ENCODE measurements at regions not wholly inside any gene's neighbourhood (a gene's known extent, or its start where the extent isn't known, plus 50 kb on each side); places are given as distances from the start of the nearest gene placed in this dataset.
A peak's percentile ranks its signal among the peaks of the same experiment; 100 is the strongest.

DNA sequence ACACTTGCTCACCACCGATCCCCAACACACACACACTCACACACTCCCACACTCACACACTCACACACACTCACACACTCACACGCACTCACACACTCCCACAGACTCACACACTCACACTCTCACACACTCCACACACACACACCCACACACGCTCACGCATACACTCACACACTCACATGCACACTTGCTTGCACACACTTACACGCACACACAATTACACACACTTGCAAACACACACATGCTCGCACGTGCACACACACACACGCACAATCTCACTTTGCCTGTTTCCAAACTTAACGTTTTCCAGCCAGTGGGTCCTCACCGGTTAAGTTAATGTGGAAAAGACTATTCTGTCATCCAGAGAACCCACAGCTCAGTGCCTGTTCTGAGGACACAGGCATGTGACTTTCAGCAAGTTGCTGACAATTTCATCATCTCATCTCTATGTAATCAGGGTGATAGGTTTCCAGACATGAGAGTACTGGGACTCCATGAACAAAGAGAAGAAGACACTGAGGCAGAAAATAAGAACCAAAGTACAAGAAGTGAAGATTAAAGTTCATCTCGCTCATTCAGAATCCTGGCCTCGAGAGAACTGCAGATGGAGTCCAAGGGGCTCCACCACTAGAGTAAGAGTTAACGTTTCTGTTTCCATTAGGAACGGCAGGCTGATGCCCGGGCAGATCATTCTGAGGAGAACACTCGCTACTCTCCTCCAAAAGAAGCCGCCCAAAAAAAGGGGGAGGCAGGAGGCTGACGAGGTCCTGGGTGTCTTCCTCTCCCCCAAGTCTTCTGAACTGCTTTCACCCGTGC lies 153.2 kb upstream of the FRG1 start:
- H3K4me3 ChIP-seq (ENCODE audit: low read depth, low read length), result no peak overlapping the region
- TF ChIP-seq, protein P1, sequence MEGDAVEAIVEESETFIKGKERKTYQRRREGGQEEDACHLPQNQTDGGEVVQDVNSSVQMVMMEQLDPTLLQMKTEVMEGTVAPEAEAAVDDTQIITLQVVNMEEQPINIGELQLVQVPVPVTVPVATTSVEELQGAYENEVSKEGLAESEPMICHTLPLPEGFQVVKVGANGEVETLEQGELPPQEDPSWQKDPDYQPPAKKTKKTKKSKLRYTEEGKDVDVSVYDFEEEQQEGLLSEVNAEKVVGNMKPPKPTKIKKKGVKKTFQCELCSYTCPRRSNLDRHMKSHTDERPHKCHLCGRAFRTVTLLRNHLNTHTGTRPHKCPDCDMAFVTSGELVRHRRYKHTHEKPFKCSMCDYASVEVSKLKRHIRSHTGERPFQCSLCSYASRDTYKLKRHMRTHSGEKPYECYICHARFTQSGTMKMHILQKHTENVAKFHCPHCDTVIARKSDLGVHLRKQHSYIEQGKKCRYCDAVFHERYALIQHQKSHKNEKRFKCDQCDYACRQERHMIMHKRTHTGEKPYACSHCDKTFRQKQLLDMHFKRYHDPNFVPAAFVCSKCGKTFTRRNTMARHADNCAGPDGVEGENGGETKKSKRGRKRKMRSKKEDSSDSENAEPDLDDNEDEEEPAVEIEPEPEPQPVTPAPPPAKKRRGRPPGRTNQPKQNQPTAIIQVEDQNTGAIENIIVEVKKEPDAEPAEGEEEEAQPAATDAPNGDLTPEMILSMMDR (IDR thresholded peaks at IDR 0.05; ENCODE audit: borderline replicate concordance, insufficient read depth, low read depth, low read length), result no peak

DNA sequence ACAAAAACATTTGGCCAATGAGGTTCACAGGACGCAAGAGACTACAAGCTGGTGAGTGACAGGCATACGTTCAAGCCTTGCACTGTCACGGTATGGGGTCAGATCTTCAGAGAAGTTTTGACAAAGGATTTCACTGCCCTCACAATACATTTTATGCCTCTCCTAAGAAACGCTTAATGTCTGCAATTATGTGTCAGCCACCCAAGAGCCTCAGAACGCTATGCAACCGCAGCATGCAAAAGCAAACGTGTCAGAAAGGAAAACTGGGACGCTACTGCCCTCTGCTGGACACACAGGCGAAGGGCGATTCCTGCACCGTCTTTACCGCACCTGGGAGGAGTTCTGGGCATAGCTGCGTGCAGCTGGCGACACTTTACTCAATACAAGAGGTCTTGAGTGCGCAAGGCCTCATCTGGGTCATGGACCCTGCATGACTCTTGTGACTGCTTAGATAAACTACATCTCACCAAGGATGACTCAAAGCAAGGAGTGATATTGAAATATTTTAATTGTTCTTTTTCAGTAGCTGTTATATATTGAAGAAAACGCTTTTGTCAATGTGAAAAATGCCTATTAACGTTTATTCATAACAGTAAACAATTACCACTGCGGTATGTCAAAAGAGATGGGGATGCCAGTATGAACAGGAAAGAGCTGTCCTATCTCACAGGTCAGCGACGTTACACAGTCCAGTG lies 147.6 kb upstream of the FRG1 start:
- no peak overlapping the region for H3K4me3 ChIP-seq (ENCODE audit: low read depth, low read length)
- TF ChIP-seq, protein P1 (IDR thresholded peaks at IDR 0.05; ENCODE audit: borderline replicate concordance, insufficient read depth, low read depth, low read length), result peak; percentile 87

DNA sequence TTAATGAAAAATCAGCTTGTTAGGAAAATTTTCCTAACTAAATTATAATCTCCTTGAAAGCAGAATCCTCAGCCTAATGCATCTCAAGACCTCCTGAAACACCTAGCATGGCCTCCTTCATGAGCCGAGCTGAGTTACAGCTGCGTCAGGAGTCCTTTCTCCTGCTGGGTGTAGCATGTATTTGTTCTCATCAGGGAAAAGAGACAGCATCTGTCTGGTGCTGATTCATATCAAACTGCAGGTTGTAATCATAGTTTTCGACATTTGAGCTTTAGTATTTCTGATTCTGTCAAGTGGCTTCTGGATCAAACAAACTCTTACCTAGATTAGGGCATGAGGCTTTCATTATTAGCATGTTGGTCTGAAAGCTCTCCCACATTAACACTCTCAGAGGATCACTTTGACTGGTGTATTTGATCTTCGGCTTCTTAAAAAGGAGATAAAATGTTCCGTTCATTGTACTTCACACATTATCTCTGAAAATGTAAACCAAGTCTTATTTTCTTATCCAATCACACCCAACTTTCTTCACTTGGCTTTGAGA lies 140.1 kb upstream of the FRG1 start:
- TF ChIP-seq, protein P1 (IDR thresholded peaks at IDR 0.05; ENCODE audit: borderline replicate concordance, insufficient read depth, low read depth, low read length), result no peak

DNA sequence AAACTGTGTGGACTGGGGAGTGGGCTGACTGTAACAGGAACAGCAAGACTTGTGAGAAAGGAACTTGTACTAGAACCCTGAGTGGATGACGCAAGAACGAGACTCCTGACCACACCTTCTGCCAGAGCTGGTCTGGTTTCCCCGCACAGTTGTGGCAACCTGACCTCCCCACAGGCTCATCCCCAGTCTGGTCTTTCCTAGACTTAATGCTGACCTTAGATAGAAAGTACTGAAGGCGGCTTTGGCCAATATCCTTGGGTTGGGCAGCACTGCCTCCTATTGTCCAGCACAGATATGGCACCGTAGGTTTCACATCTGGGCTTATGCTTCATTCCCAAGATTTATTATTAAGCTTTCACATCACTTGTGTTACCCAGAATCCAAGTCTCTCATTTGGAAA lies 137.8 kb upstream of the FRG1 start:
- TF ChIP-seq, protein P1 (IDR thresholded peaks at IDR 0.05; ENCODE audit: borderline replicate concordance, insufficient read depth, low read depth, low read length), result no peak
- H3K4me3 ChIP-seq (ENCODE audit: low read depth, low read length), result no peak overlapping the region

More for the DNA sequence above, 140.1 kb upstream of the FRG1 start:
- no peak overlapping the region for H3K4me3 ChIP-seq (ENCODE audit: low read depth, low read length)

DNA sequence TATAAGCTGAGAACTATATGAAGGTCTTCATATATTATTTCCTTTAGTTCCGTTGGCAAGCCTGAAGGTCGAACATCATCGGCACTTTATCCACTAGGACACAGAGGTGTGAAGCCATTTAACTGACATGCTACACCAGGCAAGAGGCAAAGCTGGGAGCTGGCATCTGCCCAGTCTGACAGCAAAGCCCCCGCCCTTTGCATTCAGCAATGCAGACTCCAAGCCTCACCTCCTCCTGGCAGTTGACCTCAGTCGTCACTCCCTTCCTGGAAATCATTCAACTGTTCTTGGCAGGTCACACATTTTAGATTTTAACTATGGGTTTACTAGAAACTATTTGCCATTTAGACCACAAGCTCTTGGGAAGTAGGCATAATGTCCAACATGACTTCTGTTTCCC lies 135.8 kb upstream of the FRG1 start:
- H3K4me3 ChIP-seq (ENCODE audit: low read depth, low read length), result no peak overlapping the region
- TF ChIP-seq, protein P1 (IDR thresholded peaks at IDR 0.05; ENCODE audit: borderline replicate concordance, insufficient read depth, low read depth, low read length), result no peak

DNA sequence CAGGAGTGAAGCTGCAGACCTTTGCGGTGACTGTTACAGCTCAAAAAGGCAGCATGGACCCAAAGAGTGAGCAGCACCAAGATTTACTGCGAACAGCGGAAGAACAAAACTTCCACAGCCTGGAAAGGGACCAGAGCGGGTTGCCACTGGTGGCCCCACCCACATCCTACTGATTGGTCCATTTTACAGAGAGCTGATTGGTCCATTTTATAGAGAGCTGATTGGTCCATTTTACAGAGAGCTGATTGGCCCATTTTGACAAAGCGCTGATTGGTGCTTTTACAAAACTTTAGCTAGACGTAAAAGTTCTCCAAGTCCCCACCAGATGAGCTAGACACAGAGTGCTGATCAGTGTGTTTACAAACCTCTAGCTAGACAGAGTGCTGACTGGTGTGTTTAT lies 134.2 kb upstream of the FRG1 start:
- TF ChIP-seq, protein P1 (IDR thresholded peaks at IDR 0.05; ENCODE audit: borderline replicate concordance, insufficient read depth, low read depth, low read length), result no peak
- H3K4me3 ChIP-seq (ENCODE audit: low read depth, low read length), result no peak overlapping the region

Measured in GM12875 (cell line).